GM23338 (cell line): ENCODE measurements at regions not wholly inside any gene's neighbourhood (a gene's known extent, or its start where the extent isn't known, plus 50 kb on each side); places are given as distances from the start of the nearest gene placed in this dataset.

ENCODE experiments used
- CREB1 ChIP-seq: fragments of 250-450 bp; sonication (Bioruptor Pico); IDR thresholded peaks from 2 replicates; pipeline ENCODE4 v1.5.0; 2020; ENCODE audit warnings: low read depth, mild to moderate bottlenecking, moderate library complexity
- CTCF ChIP-seq, 2 experiments: fragments of 200-600 bp in 1 of 2; sonication (generic) in 1 of 2; conservative IDR thresholded peaks; 2 replicates each; pipeline versions ENCODE4 v1.5.1 to v1.6.1; 2016 to 2017; ENCODE audit warnings: antibody characterized with exemption in 2 of 2, low read depth in 2 of 2, mild to moderate bottlenecking in 2 of 2, moderate library complexity in 1 of 2
- ETS1 ChIP-seq: IDR thresholded peaks from 2 replicates; pipeline ENCODE4 v1.6.1; 2016; ENCODE audit warnings: antibody characterized with exemption
- EZH2 ChIP-seq: fragments of 200-600 bp; sonication (generic); IDR thresholded peaks from one replicate; pipeline ENCODE4 v1.8.0; 2017; ENCODE audit warnings: antibody characterized with exemption, mild to moderate bottlenecking, low read depth; ENCODE audit not compliant: unreplicated experiment
- EZH2phosphoT487 ChIP-seq: fragments of 200-600 bp; sonication (generic); IDR thresholded peaks from one replicate; pipeline ENCODE4 v1.8.1; 2018; ENCODE audit warnings: antibody characterized with exemption; ENCODE audit not compliant: unreplicated experiment
- JUNB ChIP-seq: IDR thresholded peaks from one replicate; pipeline ENCODE4 v1.6.1; 2016; ENCODE audit warnings: antibody characterized with exemption; ENCODE audit not compliant: unreplicated experiment
- NANOG ChIP-seq: IDR thresholded peaks from 2 replicates; pipeline ENCODE4 v1.6.1; 2016; ENCODE audit warnings: antibody characterized with exemption, borderline replicate concordance
- POLR2AphosphoS5 ChIP-seq: IDR thresholded peaks from 2 replicates; pipeline ENCODE4 v1.6.1; 2016; ENCODE audit warnings: antibody characterized with exemption, low read depth
- REST ChIP-seq: IDR thresholded peaks from one replicate; pipeline ENCODE4 v1.6.1; 2018; ENCODE audit warnings: antibody characterized with exemption; ENCODE audit not compliant: unreplicated experiment
- STAT1 ChIP-seq: IDR thresholded peaks from one replicate; pipeline ENCODE4 v1.6.1; 2016; ENCODE audit warnings: antibody characterized with exemption; ENCODE audit not compliant: unreplicated experiment
- ZNF114 ChIP-seq: fragments of 250-450 bp; sonication (Bioruptor Pico); IDR thresholded peaks from 2 replicates; pipeline ENCODE4 v1.5.0; 2020; ENCODE audit warnings: mild to moderate bottlenecking, moderate library complexity
- ZNF331 ChIP-seq: fragments of 250-450 bp; sonication (Bioruptor Pico); IDR thresholded peaks from 2 replicates; pipeline ENCODE4 v1.5.0; 2020; ENCODE audit warnings: low read depth, mild to moderate bottlenecking, moderate library complexity

- TF ChIP-seq CTCF (conservative IDR thresholded peaks at IDR 0.05; ENCODE audit: low read depth in 2 of 2) (no peak), ZNF331 (no peak), EZH2 (no peak), POLR2AphosphoS5 (no peak), STAT1 (no peak), EZH2phosphoT487 (no peak), REST (no peak), NANOG (no peak), ZNF114 (CRISPR knock-in tag) (no peak), CREB1 (no peak), JUNB (no peak), ETS1 (no peak)
Measured at GRCh38 chr22:23466351-23466750, 113.7 kb downstream of the IGLL1 start.
